Pancreas (tissue), 10 donors: ENCODE measurements at regions not wholly inside any gene's neighbourhood (a gene's known extent, or its start where the extent isn't known, plus 50 kb on each side); places are given as distances from the start of the nearest gene placed in this dataset.
"Not testable (repeated sequence)": the region's sequence is repeated elsewhere in the genome, so short reads cannot be mapped to it uniquely, and the experiment has no call there.

Experiments
- ATAC-seq, 4 donors: fragments of 200-7000 bp; cut with Tn5 transposase; one replicate each; pipeline versions ENCODE4 v1.8.0 to v1.9.1; 2020; ENCODE audit warnings: mild to moderate bottlenecking in 4 of 4, moderate library complexity in 4 of 4
- DNase-seq, 6 donors: peaks; one replicate each; pipeline ENCODE4 v3.0.0-alpha.2; 2020
- FAIRE-seq: peaks from 2 replicates; lab custom pipeline; 2012; peaks lifted over from hg19 to GRCh38; lab: Jason Lieb, UNC
- H3K27ac ChIP-seq, 4 donors: fragments of 200-600 bp; sonication (generic); 1 replicate in 3 of 4; 2 replicates in 1 of 4; pipeline versions ENCODE4 v1.5.0 to v1.8.0; 2020
- H3K27me3 ChIP-seq, 4 donors: fragments of 200-600 bp; one replicate each; pipeline ENCODE4 v1.8.0; 2021
- H3K36me3 ChIP-seq, 3 donors: fragments of 200-600 bp; sonication (generic) in 1 of 3; one replicate each; pipeline versions ENCODE4 v1.5.0 to v1.8.0; 2020 to 2021
- H3K4me1 ChIP-seq, 3 donors: fragments of 200-600 bp; one replicate each; pipeline ENCODE4 v1.8.0; 2021
- H3K4me3 ChIP-seq, 4 donors: fragments of 200-600 bp; sonication (generic) in 2 of 4; one replicate each; pipeline versions ENCODE4 v1.5.0 to v1.8.0; 2020 to 2021
- H3K9me3 ChIP-seq, 4 donors: fragments of 200-600 bp; one replicate each; pipeline ENCODE4 v1.8.0; 2021
- CTCF ChIP-seq, 4 donors: fragments of 200-600 bp; sonication (generic) in 3 of 4; IDR thresholded peaks; one replicate each; pipeline versions ENCODE4 v1.5.0 to v1.8.0; 2021; ENCODE audit warnings: antibody characterized with exemption in 4 of 4
- WGBS, 2 donors: extraction: QIAGEN DNeasy Blood & Tissue Kit; methylation state at CpG; one replicate each; pipeline ENCODE4 v1.1.7; 2013; 5-methylcytosine and 5-hydroxymethylcytosine counted together
- intact Hi-C, 3 donors: fragments of 100-400 bp; cut with DNase I; formaldehyde crosslinking; loops; one replicate each; pipeline versions ENCODE4 v1.11.1 to v1.14.2; 2022
- donor health status: healthy with polysubstance abuse.
- donor health status: DM: no; HTN: no; CAD: no; lungs with moderate emphysema.
- donor health status: DM: no; HTN: no; CAD: no.
- donor health status: control.
- donor health status: control.
- donor health status: Bipolar disorder and iron deficiency.
- donor health status: DM: yes; HTN: yes; CAD: no.
- donor health status: DM: no; HTN: no; CAD: no.
- donor health status: DM: no; HTN: no; CAD: no.
- donor health status: DM: yes; HTN: yes; CAD: no.

GRCh38 chrX:40394302-40394701, 186.5 kb upstream of the ATP6AP2 start:
- DNase-seq (no peak), FAIRE-seq (no peak), ATAC-seq (no peak)
- H3K27ac ChIP-seq = no peak overlapping the region
- intact Hi-C loops = no loop called here
- no peaks in the 10 kb centered on the region for H3K27me3 ChIP-seq
- H3K4me3 ChIP-seq = no peak overlapping the region
- no peak for TF ChIP-seq CTCF (IDR thresholded peaks at IDR 0.05)
- H3K9me3 ChIP-seq = no peaks in the 10 kb centered on the region
- no peaks in the 10 kb centered on the region for H3K36me3 ChIP-seq
- H3K4me1 ChIP-seq = no peaks in the 10 kb centered on the region
- WGBS, 2 donors = 82 to 86% methylated on average over 5 of the region's 5 CpGs

GRCh38 chrX:40392599-40392998, 188.2 kb upstream of the ATP6AP2 start:
- no peak for FAIRE-seq
- WGBS, 2 donors = 91 to 97% methylated on average over 2 of the region's 2 CpGs

GRCh38 chrX:40391662-40392061, 189.1 kb upstream of the ATP6AP2 start:
- WGBS, 2 donors = 47 to 50% methylated on average over 3 of the region's 3 CpGs
- Histone ChIP-seq H3K27me3 (no peaks in the 10 kb centered on the region), H3K9me3 (no peaks in the 10 kb centered on the region), H3K4me3 (no peak overlapping the region), H3K4me1 (no peaks in the 10 kb centered on the region), H3K27ac (no peak overlapping the region), H3K36me3 (no peaks in the 10 kb centered on the region)
- DNase-seq = no peak
- ATAC-seq = no peak
- intact Hi-C loops = no loop called here
- TF ChIP-seq CTCF (IDR thresholded peaks at IDR 0.05) = no peak
- no peak for FAIRE-seq

More at GRCh38 chrX:40392599-40392998, 188.2 kb upstream of the ATP6AP2 start:
- intact Hi-C loops = no loop called here
- no peak overlapping the region for H3K27ac ChIP-seq
- no peak for DNase-seq
- H3K4me3 ChIP-seq = no peak overlapping the region
- TF ChIP-seq CTCF (IDR thresholded peaks at IDR 0.05) = no peak
- H3K9me3 ChIP-seq = no peaks in the 10 kb centered on the region
- H3K27me3 ChIP-seq = no peaks in the 10 kb centered on the region
- no peaks in the 10 kb centered on the region for H3K4me1 ChIP-seq
- no peaks in the 10 kb centered on the region for H3K36me3 ChIP-seq
- no peak for ATAC-seq

- H3K4me1 ChIP-seq = no peaks in the 10 kb centered on the region
- no peak overlapping the region for H3K27ac ChIP-seq
- no peaks in the 10 kb centered on the region for H3K9me3 ChIP-seq
- ATAC-seq (no peak), DNase-seq (no peak), FAIRE-seq (no peak)
- H3K36me3 ChIP-seq = no peaks in the 10 kb centered on the region
- intact Hi-C loops = no loop called here
- no peaks in the 10 kb centered on the region for H3K27me3 ChIP-seq
- H3K4me3 ChIP-seq = no peak overlapping the region
- no peak for TF ChIP-seq CTCF (IDR thresholded peaks at IDR 0.05)
- 70 to 91% methylated on average over 2 of the region's 2 CpGs for WGBS, 2 donors
These were observed 191.2 kb upstream of the ATP6AP2 start for GRCh38 chrX:40389555-40389954.

GRCh38 chrX:40388441-40388840, 192.3 kb upstream of the ATP6AP2 start:
- ATAC-seq (no peak), FAIRE-seq (peak; percentile 39)
- WGBS, 2 donors = 72 to 84% methylated on average over 5 of the region's 5 CpGs

GRCh38 chrX:40387869-40388268, 192.9 kb upstream of the ATP6AP2 start:
- ATAC-seq (peak in 3 of 4 donors; percentile 35 to 74 (median 59)), DNase-seq (peak in 1 of 6 donors; percentile 2)
- intact Hi-C loops, H3K36me3 ChIP-seq, FAIRE-seq, H3K27me3 ChIP-seq, H3K27ac ChIP-seq, H3K4me3 ChIP-seq, H3K4me1 ChIP-seq, H3K9me3 ChIP-seq: not testable (repeated sequence)
- 28 to 58% methylated on average over 9 of the region's 9 CpGs for WGBS, 2 donors

More at GRCh38 chrX:40388441-40388840, 192.3 kb upstream of the ATP6AP2 start:
- Histone ChIP-seq H3K27me3 (no peaks in the 10 kb centered on the region), H3K9me3 (no peaks in the 10 kb centered on the region), H3K4me3 (no peak overlapping the region), H3K36me3 (no peaks in the 10 kb centered on the region), H3K27ac (no peak overlapping the region), H3K4me1 (no peaks in the 10 kb centered on the region)
- TF ChIP-seq CTCF (IDR thresholded peaks at IDR 0.05) = no peak
- intact Hi-C loops = no loop called here
- DNase-seq = no peak

GRCh38 chrX:40387311-40387710, 193.5 kb upstream of the ATP6AP2 start:
- ATAC-seq, H3K27ac ChIP-seq, FAIRE-seq, H3K9me3 ChIP-seq, H3K4me3 ChIP-seq, intact Hi-C loops, DNase-seq, H3K4me1 ChIP-seq, H3K36me3 ChIP-seq, H3K27me3 ChIP-seq: not testable (repeated sequence)
- 90% methylated on average over 7 of the region's 7 CpGs for WGBS, 2 donors
